Loucy (cell line): ENCODE measurements at regions not wholly inside any gene's neighbourhood (a gene's known extent, or its start where the extent isn't known, plus 50 kb on each side); places are given as distances from the start of the nearest gene placed in this dataset.

Experiments
- CTCF ChIP-seq: fragments of 200-600 bp; sonication (generic); conservative IDR thresholded peaks from 2 replicates; pipeline ENCODE4 v1.5.1; 2014; ENCODE audit warnings: mild to moderate bottlenecking, antibody characterized with exemption, low read length
- EZH2phosphoT487 ChIP-seq: fragments of 200-600 bp; IDR thresholded peaks from 2 replicates; pipeline ENCODE4 v1.6.1; 2018; ENCODE audit warnings: antibody characterized with exemption, mild to moderate bottlenecking, moderate library complexity, borderline replicate concordance

GRCh38 chr4:177713454-177713853 is 271.2 kb upstream of the AGA start:
- TF ChIP-seq CTCF (no peak), EZH2phosphoT487 (no peak)
